Mesothelial cell of epicardium (in vitro differentiated cells): ENCODE measurements at regions not wholly inside any gene's neighbourhood (a gene's known extent, or its start where the extent isn't known, plus 50 kb on each side); places are given as distances from the start of the nearest gene placed in this dataset.
"Not testable (repeated sequence)": the region's sequence is repeated elsewhere in the genome, so short reads cannot be mapped to it uniquely, and the experiment has no call there.

Experiments used
- DNase-seq, 2 experiments: peaks; one replicate each; pipeline ENCODE4 v3.0.0; 2021; ENCODE audit warnings: low spot score in 2 of 2; ENCODE audit not compliant: unreplicated experiment in 2 of 2
- H3K27ac Mint-ChIP-seq: 2 replicates; pipeline ENCODE4 v1.8.0; 2021; ENCODE audit warnings: mixed read lengths
- H3K27me3 Mint-ChIP-seq: 2 replicates; pipeline ENCODE4 v1.8.0; 2021; ENCODE audit warnings: low read depth, mixed read lengths
- H3K36me3 Mint-ChIP-seq: 2 replicates; pipeline ENCODE4 v1.8.0; 2021; ENCODE audit warnings: mixed read lengths
- H3K4me1 Mint-ChIP-seq: 2 replicates; pipeline ENCODE4 v1.8.0; 2021; ENCODE audit warnings: mixed read lengths
- H3K4me3 Mint-ChIP-seq: 2 replicates; pipeline ENCODE4 v1.8.0; 2021; ENCODE audit warnings: mild to moderate bottlenecking, moderate library complexity, mixed read lengths
- H3K9me3 Mint-ChIP-seq: 2 replicates; pipeline ENCODE4 v1.8.0; 2021; ENCODE audit warnings: mixed read lengths
- TF ChIP-seq, protein P1 (sequence below): fragments of 200-600 bp; sonication (generic); IDR thresholded peaks from one replicate; pipeline ENCODE4 v1.5.0; 2021; ENCODE audit warnings: antibody characterized with exemption; ENCODE audit not compliant: unreplicated experiment

DNA sequence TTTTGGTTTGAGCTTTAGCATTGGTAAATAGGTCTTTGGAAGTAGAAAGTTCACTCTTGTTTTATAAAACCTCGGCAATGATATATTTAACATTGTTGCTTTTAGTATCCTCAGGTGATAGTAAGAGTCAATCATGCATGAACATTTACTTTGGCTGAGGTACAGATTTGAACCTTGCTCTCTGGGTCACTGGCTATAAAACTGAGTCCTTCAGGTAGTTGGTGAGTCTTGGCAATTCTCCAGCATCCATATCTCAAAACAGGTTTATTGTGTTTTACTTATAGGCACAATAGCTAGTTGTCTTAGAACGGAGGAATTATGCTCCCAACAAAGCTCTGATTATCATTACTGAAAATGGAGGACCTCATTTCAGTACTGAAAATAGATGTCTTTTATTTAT, 75.1 kb downstream of the MAT2B start:
- TF ChIP-seq, protein P1, sequence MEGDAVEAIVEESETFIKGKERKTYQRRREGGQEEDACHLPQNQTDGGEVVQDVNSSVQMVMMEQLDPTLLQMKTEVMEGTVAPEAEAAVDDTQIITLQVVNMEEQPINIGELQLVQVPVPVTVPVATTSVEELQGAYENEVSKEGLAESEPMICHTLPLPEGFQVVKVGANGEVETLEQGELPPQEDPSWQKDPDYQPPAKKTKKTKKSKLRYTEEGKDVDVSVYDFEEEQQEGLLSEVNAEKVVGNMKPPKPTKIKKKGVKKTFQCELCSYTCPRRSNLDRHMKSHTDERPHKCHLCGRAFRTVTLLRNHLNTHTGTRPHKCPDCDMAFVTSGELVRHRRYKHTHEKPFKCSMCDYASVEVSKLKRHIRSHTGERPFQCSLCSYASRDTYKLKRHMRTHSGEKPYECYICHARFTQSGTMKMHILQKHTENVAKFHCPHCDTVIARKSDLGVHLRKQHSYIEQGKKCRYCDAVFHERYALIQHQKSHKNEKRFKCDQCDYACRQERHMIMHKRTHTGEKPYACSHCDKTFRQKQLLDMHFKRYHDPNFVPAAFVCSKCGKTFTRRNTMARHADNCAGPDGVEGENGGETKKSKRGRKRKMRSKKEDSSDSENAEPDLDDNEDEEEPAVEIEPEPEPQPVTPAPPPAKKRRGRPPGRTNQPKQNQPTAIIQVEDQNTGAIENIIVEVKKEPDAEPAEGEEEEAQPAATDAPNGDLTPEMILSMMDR: no peak
- no peak for DNase-seq
- no peak overlapping the region for H3K4me3 Mint-ChIP-seq
- peaks cover 4% of the 10 kb centered on the region for H3K9me3 Mint-ChIP-seq
- peaks cover 9% of the 10 kb centered on the region for H3K4me1 Mint-ChIP-seq
- no peaks in the 10 kb centered on the region for H3K27me3 Mint-ChIP-seq
- H3K27ac Mint-ChIP-seq: no peak overlapping the region
- H3K36me3 Mint-ChIP-seq: no peaks in the 10 kb centered on the region

GRCh38 chr5:163583491-163584153, 78.2 kb downstream of the MAT2B start:
- not testable (repeated sequence) for H3K9me3 Mint-ChIP-seq, H3K36me3 Mint-ChIP-seq, DNase-seq, H3K27me3 Mint-ChIP-seq, H3K4me3 Mint-ChIP-seq, H3K4me1 Mint-ChIP-seq, H3K27ac Mint-ChIP-seq

GRCh38 chr5:163585206-163585605, 79.8 kb downstream of the MAT2B start:
- TF ChIP-seq, protein P1: no peak
- Mint-ChIP-seq H3K27me3 (no peaks in the 10 kb centered on the region), H3K9me3 (peaks cover 3% of the 10 kb centered on the region), H3K27ac (no peak overlapping the region), H3K4me3 (no peak overlapping the region), H3K4me1 (peaks cover 3% of the 10 kb centered on the region), H3K36me3 (no peaks in the 10 kb centered on the region)
- DNase-seq: no peak

DNA sequence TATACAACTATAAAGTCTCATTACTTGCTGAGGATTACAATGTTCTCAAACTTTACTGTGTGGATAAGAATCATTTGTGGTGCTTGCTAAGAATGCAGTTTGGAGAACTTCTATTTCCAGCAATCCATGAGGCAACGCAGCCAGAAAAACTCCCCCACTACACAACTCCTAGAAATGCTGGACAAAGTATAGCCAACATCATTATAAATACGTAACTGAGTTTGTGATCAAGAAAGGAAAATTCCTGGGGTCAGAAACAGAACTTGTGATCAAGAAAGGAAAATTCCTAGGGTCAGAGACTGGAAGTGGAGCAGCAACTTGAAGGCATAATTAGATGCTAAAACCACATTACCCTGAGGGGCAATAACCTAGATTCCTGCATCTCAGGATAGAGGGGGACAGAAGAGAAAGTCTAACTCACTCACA, 81.1 kb downstream of the MAT2B start:
- Mint-ChIP-seq H3K36me3 (no peaks in the 10 kb centered on the region), H3K9me3 (peaks cover 3% of the 10 kb centered on the region), H3K4me1 (no peaks in the 10 kb centered on the region), H3K4me3 (no peak overlapping the region), H3K27me3 (no peaks in the 10 kb centered on the region), H3K27ac (no peak overlapping the region)
- TF ChIP-seq, protein P1: no peak
- no peak for DNase-seq

GRCh38 chr5:163594951-163595350, 89.5 kb downstream of the MAT2B start:
- Mint-ChIP-seq H3K27me3 (peaks cover 7% of the 10 kb centered on the region), H3K36me3 (no peaks in the 10 kb centered on the region), H3K9me3 (peaks cover 7% of the 10 kb centered on the region), H3K4me3 (no peak overlapping the region), H3K4me1 (no peaks in the 10 kb centered on the region), H3K27ac (no peak overlapping the region)
- TF ChIP-seq, protein P1: no peak
- no peak for DNase-seq

DNA sequence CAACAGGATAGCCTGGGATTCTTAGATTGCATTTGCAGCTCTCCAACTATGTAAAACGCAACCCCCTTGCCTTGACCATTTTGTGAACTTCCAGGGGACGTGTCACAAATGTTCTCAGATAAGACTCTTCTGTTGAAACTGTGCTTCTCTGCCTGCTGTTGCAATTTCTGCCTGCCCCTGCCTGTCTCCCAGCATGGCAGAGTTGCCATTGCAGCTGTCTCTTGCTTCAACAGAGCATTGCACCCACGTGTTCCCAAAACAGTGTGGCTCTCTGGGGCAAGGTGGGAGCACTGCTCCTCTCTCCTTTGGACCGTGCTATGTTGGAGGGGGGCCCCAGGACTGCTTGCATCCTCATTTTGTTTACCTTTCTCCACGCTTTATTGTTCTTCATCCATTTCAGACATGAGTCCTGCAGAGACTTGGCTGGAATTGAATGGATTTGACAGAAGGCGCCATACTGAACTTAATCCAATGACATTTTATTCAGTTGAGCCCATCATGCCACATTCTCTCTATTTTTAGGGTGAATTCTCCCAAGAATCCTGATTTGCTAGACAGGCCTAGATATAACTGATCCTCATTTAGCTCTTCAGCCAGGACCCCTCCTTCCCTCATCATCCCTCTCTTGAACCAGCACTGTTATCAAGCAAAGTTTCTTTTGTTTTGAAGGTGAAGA, 90.7 kb downstream of the MAT2B start:
- no peak overlapping the region for H3K4me3 Mint-ChIP-seq
- H3K4me1 Mint-ChIP-seq: no peaks in the 10 kb centered on the region
- H3K27me3 Mint-ChIP-seq: peaks cover 11% of the 10 kb centered on the region
- H3K36me3 Mint-ChIP-seq: no peaks in the 10 kb centered on the region
- H3K27ac Mint-ChIP-seq: no peak overlapping the region
- DNase-seq: no peak
- TF ChIP-seq, protein P1: no peak
- H3K9me3 Mint-ChIP-seq: peaks cover 7% of the 10 kb centered on the region
